IMR-90 (cell line): ENCODE measurements at regions not wholly inside any gene's neighbourhood (a gene's known extent, or its start where the extent isn't known, plus 50 kb on each side); places are given as distances from the start of the nearest gene placed in this dataset.

ENCODE experiments used
- BHLHE40 ChIP-seq: fragments of 150-350 bp; IDR thresholded peaks from 2 replicates; pipeline ENCODE4 v1.6.1; 2016; ENCODE audit warnings: mild to moderate bottlenecking, low read depth, low read length
- FOS ChIP-seq: fragments of 150-350 bp; IDR thresholded peaks from 2 replicates; pipeline ENCODE4 v1.6.1; 2016; ENCODE audit warnings: low read depth, low read length
- MAFK ChIP-seq: IDR thresholded peaks from 2 replicates; pipeline ENCODE4 v1.6.1; 2012; ENCODE audit warnings: low read depth, low read length, improper control_type of control experiment
- MAZ ChIP-seq: IDR thresholded peaks from 2 replicates; pipeline ENCODE4 v1.6.1; 2012; ENCODE audit warnings: low read depth, mild to moderate bottlenecking, low read length, improper control_type of control experiment, moderate library complexity, borderline replicate concordance
- POLR2A ChIP-seq: IDR thresholded peaks from 2 replicates; pipeline ENCODE4 v1.6.1; 2012; ENCODE audit warnings: mild to moderate bottlenecking, low read depth, low read length
- RAD21 ChIP-seq: IDR thresholded peaks from 2 replicates; pipeline ENCODE4 v1.6.1; 2012; ENCODE audit warnings: low read length, improper control_type of control experiment
- RCOR1 ChIP-seq: IDR thresholded peaks from 2 replicates; pipeline ENCODE4 v1.6.1; 2012; ENCODE audit warnings: mild to moderate bottlenecking, low read length, improper control_type of control experiment; ENCODE audit not compliant: insufficient replicate concordance
- RFX5 ChIP-seq: IDR thresholded peaks from 2 replicates; pipeline ENCODE4 v1.8.0; 2012; ENCODE audit warnings: low read depth, mild to moderate bottlenecking, low read length, moderate library complexity
- SMC3 ChIP-seq: fragments of 150-350 bp; IDR thresholded peaks from 2 replicates; pipeline ENCODE4 v1.6.1; 2016; ENCODE audit warnings: low read depth, mild to moderate bottlenecking, antibody characterized with exemption, low read length, moderate library complexity
- TF ChIP-seq, protein P1 (sequence below): conservative IDR thresholded peaks from 2 replicates; pipeline ENCODE4 v1.5.1; 2012; ENCODE audit warnings: mild to moderate bottlenecking, low read depth, low read length, improper control_type of control experiment
- TF ChIP-seq, protein P2 (sequence below): fragments of 150-350 bp; IDR thresholded peaks from 2 replicates; pipeline ENCODE4 v1.6.1; 2016; ENCODE audit warnings: low read depth, mild to moderate bottlenecking, low read length, moderate library complexity, borderline replicate concordance

DNA sequence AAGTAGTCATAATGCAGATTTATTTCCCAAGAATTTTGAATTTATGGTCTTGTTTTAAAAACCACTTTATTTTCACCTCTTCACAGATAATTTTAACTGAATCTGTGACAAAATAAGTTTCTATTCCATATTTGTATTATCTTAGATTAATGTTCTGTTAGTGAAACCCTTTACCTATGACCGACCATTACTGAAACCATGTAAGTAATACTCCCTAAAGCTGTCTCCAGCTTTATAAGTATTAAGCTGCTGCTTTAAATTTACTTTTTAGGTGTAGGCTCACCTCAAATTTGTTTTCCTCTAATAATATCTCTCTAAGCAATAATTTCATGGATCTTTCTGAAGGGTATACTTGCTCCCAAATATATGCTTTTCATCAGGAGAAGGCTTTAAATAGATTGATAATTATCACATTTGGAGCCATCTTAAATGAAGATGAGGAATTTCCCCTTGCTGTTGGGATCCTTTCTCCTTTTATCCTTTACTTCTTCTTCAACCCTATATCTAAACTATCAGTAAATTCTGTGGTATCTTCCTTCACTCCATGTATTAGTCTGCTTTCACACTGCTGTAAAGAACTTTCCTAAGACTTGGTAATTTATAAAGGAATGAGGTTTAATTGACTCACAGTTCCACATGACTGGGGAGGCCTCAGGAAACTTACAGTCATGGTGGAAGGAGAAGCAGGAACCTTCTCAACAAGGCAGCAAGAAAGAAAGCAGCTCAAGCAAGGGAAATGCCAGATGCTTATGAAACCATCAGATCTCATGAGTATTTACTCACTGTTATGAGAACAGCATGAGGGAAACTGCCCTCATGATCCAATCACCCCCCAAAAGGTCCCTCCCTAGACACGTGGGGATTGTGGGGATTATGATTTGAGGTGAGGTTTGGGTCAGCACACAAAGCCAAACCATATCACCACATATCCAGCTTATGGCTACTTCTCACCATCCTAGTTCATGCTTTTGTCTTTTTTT, 92.3 kb upstream of the P2RY1 start:
- TF ChIP-seq POLR2A (no peak), RFX5 (no peak), SMC3 (no peak), FOS (no peak), RAD21 (no peak), MAFK (no peak), RCOR1 (no peak), MAZ (no peak), BHLHE40 (no peak)
- TF ChIP-seq, protein P1, sequence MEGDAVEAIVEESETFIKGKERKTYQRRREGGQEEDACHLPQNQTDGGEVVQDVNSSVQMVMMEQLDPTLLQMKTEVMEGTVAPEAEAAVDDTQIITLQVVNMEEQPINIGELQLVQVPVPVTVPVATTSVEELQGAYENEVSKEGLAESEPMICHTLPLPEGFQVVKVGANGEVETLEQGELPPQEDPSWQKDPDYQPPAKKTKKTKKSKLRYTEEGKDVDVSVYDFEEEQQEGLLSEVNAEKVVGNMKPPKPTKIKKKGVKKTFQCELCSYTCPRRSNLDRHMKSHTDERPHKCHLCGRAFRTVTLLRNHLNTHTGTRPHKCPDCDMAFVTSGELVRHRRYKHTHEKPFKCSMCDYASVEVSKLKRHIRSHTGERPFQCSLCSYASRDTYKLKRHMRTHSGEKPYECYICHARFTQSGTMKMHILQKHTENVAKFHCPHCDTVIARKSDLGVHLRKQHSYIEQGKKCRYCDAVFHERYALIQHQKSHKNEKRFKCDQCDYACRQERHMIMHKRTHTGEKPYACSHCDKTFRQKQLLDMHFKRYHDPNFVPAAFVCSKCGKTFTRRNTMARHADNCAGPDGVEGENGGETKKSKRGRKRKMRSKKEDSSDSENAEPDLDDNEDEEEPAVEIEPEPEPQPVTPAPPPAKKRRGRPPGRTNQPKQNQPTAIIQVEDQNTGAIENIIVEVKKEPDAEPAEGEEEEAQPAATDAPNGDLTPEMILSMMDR = no peak
- TF ChIP-seq, protein P2, sequence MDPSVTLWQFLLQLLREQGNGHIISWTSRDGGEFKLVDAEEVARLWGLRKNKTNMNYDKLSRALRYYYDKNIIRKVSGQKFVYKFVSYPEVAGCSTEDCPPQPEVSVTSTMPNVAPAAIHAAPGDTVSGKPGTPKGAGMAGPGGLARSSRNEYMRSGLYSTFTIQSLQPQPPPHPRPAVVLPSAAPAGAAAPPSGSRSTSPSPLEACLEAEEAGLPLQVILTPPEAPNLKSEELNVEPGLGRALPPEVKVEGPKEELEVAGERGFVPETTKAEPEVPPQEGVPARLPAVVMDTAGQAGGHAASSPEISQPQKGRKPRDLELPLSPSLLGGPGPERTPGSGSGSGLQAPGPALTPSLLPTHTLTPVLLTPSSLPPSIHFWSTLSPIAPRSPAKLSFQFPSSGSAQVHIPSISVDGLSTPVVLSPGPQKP = no peak
